ENCODE measurements at regions not wholly inside any gene's neighbourhood (a gene's known extent, or its start where the extent isn't known, plus 50 kb on each side); places are given as distances from the start of the nearest gene placed in this dataset.

GRCh38 chr5:144659634-144660227, 489.1 kb downstream of the KCTD16 start:
- Histone ChIP-seq H3K4me1 (ENCODE audit: control insufficient read depth in 2 of 2, insufficient read depth in 2 of 2, low read length in 2 of 2) (no peaks in the 10 kb centered on the region), H3K9me3 (ENCODE audit: control insufficient read depth in 2 of 3, low read length in 3 of 3) (no peaks in the 10 kb centered on the region), H3K27me3 (ENCODE audit: control insufficient read depth in 2 of 2, insufficient read depth in 2 of 2, low read length in 2 of 2) (no peaks in the 10 kb centered on the region), H3K36me3 (ENCODE audit: control insufficient read depth in 2 of 3, insufficient read depth in 3 of 3, low read length in 3 of 3) (no peaks in the 10 kb centered on the region), H3K27ac (ENCODE audit: low read depth, low read length) (no peak overlapping the region), H3K4me3 (ENCODE audit: low read length) (no peak overlapping the region)
- H3K9me3 Mint-ChIP-seq = peaks cover 0 to 9% (median 2%) of the 10 kb centered on the region in 11 donors
- no peaks in the 10 kb centered on the region for H3K27me3 Mint-ChIP-seq
- H3K4me1 Mint-ChIP-seq = no peaks in the 10 kb centered on the region
- no peak for ATAC-seq
- no peak for DNase-seq
- intact Hi-C loops (cut with micrococcal nuclease) = no loop called here
- ChIA-PET CTCF (interaction anchor here (1.3 kb wide), 1 partner anchor 9 kb away, joined by 3 read pairs; no protein-coding TSS in a partner anchor), POLR2A (no interaction called here)
- no peak overlapping the region for H3K4me3 Mint-ChIP-seq
- H3K27ac Mint-ChIP-seq = no peak overlapping the region
- no peaks in the 10 kb centered on the region for H3K36me3 Mint-ChIP-seq

- Histone ChIP-seq H3K9me3 (ENCODE audit: control insufficient read depth in 2 of 3, low read length in 3 of 3) (no peaks in the 10 kb centered on the region), H3K27me3 (ENCODE audit: control insufficient read depth in 2 of 2, insufficient read depth in 2 of 2, low read length in 2 of 2) (no peaks in the 10 kb centered on the region), H3K27ac (ENCODE audit: low read depth, low read length) (no peak overlapping the region), H3K4me3 (ENCODE audit: low read length) (no peak overlapping the region), H3K4me1 (ENCODE audit: control insufficient read depth in 2 of 2, insufficient read depth in 2 of 2, low read length in 2 of 2) (no peaks in the 10 kb centered on the region), H3K36me3 (ENCODE audit: control insufficient read depth in 2 of 3, insufficient read depth in 3 of 3, low read length in 3 of 3) (no peaks in the 10 kb centered on the region)
- POLR2A ChIA-PET = no interaction called here
- Mint-ChIP-seq H3K4me1 (no peaks in the 10 kb centered on the region), H3K4me3 (no peak overlapping the region), H3K36me3 (no peaks in the 10 kb centered on the region), H3K27ac (no peak overlapping the region), H3K27me3 (no peaks in the 10 kb centered on the region), H3K9me3 (peaks cover 5 to 36% (median 7%) of the 10 kb centered on the region in 11 donors)
- ATAC-seq (no peak), DNase-seq (no peak)
- CTCF ChIA-PET = no interaction called here
- intact Hi-C loops (cut with micrococcal nuclease) = no loop called here
Observed at GRCh38 chr5:144644317-144644716, 473.6 kb downstream of the KCTD16 start.

- Histone ChIP-seq H3K27ac (ENCODE audit: low read depth, low read length) (no peak overlapping the region), H3K27me3 (ENCODE audit: control insufficient read depth in 2 of 2, insufficient read depth in 2 of 2, low read length in 2 of 2) (no peaks in the 10 kb centered on the region), H3K9me3 (ENCODE audit: control insufficient read depth in 2 of 3, low read length in 3 of 3) (no peaks in the 10 kb centered on the region), H3K4me1 (ENCODE audit: control insufficient read depth in 2 of 2, insufficient read depth in 2 of 2, low read length in 2 of 2) (no peaks in the 10 kb centered on the region), H3K4me3 (ENCODE audit: low read length) (no peak overlapping the region), H3K36me3 (ENCODE audit: control insufficient read depth in 2 of 3, insufficient read depth in 3 of 3, low read length in 3 of 3) (no peaks in the 10 kb centered on the region)
- Mint-ChIP-seq H3K4me1 (no peaks in the 10 kb centered on the region), H3K27ac (no peak overlapping the region), H3K4me3 (no peak overlapping the region), H3K36me3 (no peaks in the 10 kb centered on the region), H3K27me3 (no peaks in the 10 kb centered on the region), H3K9me3 (peaks cover 8 to 43% (median 17%) of the 10 kb centered on the region in 11 donors)
- POLR2A ChIA-PET = no interaction called here
- DNase-seq = no peak
- CTCF ChIA-PET = no interaction called here
- intact Hi-C loops (cut with micrococcal nuclease) = no loop called here
- ATAC-seq = no peak
Observed at GRCh38 chr5:144638787-144639186, 468.1 kb downstream of the KCTD16 start.

- Histone ChIP-seq H3K9me3 (ENCODE audit: control insufficient read depth in 2 of 3, low read length in 3 of 3) (no peaks in the 10 kb centered on the region), H3K36me3 (ENCODE audit: control insufficient read depth in 2 of 3, insufficient read depth in 3 of 3, low read length in 3 of 3) (no peaks in the 10 kb centered on the region), H3K27me3 (ENCODE audit: control insufficient read depth in 2 of 2, insufficient read depth in 2 of 2, low read length in 2 of 2) (no peaks in the 10 kb centered on the region), H3K4me1 (ENCODE audit: control insufficient read depth in 2 of 2, insufficient read depth in 2 of 2, low read length in 2 of 2) (no peaks in the 10 kb centered on the region), H3K4me3 (ENCODE audit: low read length) (no peak overlapping the region), H3K27ac (ENCODE audit: low read depth, low read length) (no peak overlapping the region)
- Mint-ChIP-seq H3K4me1 (no peaks in the 10 kb centered on the region), H3K27me3 (no peaks in the 10 kb centered on the region), H3K9me3 (peaks cover 8 to 69% (median 28%) of the 10 kb centered on the region in 11 donors), H3K36me3 (no peaks in the 10 kb centered on the region), H3K27ac (no peak overlapping the region), H3K4me3 (no peak overlapping the region)
- ChIA-PET CTCF (no interaction called here), POLR2A (no interaction called here)
- DNase-seq = no peak
- intact Hi-C loops (cut with micrococcal nuclease) = no loop called here
- ATAC-seq = no peak
Observed at GRCh38 chr5:144634138-144634537, 463.5 kb downstream of the KCTD16 start.

GRCh38 chr5:144598451-144599068, 427.9 kb downstream of the KCTD16 start:
- Histone ChIP-seq H3K4me3 (ENCODE audit: low read length) (no peak overlapping the region), H3K36me3 (ENCODE audit: control insufficient read depth in 2 of 3, insufficient read depth in 3 of 3, low read length in 3 of 3) (no peaks in the 10 kb centered on the region), H3K27ac (ENCODE audit: low read depth, low read length) (no peak overlapping the region), H3K27me3 (ENCODE audit: control insufficient read depth in 2 of 2, insufficient read depth in 2 of 2, low read length in 2 of 2) (no peaks in the 10 kb centered on the region), H3K9me3 (ENCODE audit: control insufficient read depth in 2 of 3, low read length in 3 of 3) (no peaks in the 10 kb centered on the region), H3K4me1 (ENCODE audit: control insufficient read depth in 2 of 2, insufficient read depth in 2 of 2, low read length in 2 of 2) (no peaks in the 10 kb centered on the region)
- Mint-ChIP-seq H3K4me1 (peaks cover 0 to 4% (median 0%) of the 10 kb centered on the region in 7 donors), H3K9me3 (peaks cover 0 to 18% (median 5%) of the 10 kb centered on the region in 11 donors), H3K27ac (no peak overlapping the region), H3K27me3 (peaks cover 0 to 16% (median 7%) of the 10 kb centered on the region in 5 donors), H3K4me3 (no peak overlapping the region), H3K36me3 (peaks cover 0 to 9% (median 0%) of the 10 kb centered on the region in 5 donors)
- CTCF ChIA-PET = no interaction called here
- POLR2A ChIA-PET = no interaction called here
- ATAC-seq (no peak), DNase-seq (no peak)
- intact Hi-C loops (cut with micrococcal nuclease) = no loop called here

GRCh38 chr5:144596517-144596916, 425.8 kb downstream of the KCTD16 start:
- ChIA-PET POLR2A (no interaction called here), CTCF (no interaction called here)
- ATAC-seq (no peak), DNase-seq (no peak)
- H3K9me3 Mint-ChIP-seq = peaks cover 0 to 22% (median 8%) of the 10 kb centered on the region in 11 donors
- Histone ChIP-seq H3K9me3 (ENCODE audit: control insufficient read depth in 2 of 3, low read length in 3 of 3) (no peaks in the 10 kb centered on the region), H3K27ac (ENCODE audit: low read depth, low read length) (no peak overlapping the region), H3K27me3 (ENCODE audit: control insufficient read depth in 2 of 2, insufficient read depth in 2 of 2, low read length in 2 of 2) (no peaks in the 10 kb centered on the region), H3K4me3 (ENCODE audit: low read length) (no peak overlapping the region), H3K4me1 (ENCODE audit: control insufficient read depth in 2 of 2, insufficient read depth in 2 of 2, low read length in 2 of 2) (no peaks in the 10 kb centered on the region), H3K36me3 (ENCODE audit: control insufficient read depth in 2 of 3, insufficient read depth in 3 of 3, low read length in 3 of 3) (no peaks in the 10 kb centered on the region)
- intact Hi-C loops (cut with micrococcal nuclease) = no loop called here
- no peak overlapping the region for H3K27ac Mint-ChIP-seq
- H3K27me3 Mint-ChIP-seq = peaks cover 0 to 16% (median 7%) of the 10 kb centered on the region in 5 donors
- H3K4me3 Mint-ChIP-seq = no peak overlapping the region
- H3K36me3 Mint-ChIP-seq = peaks cover 0 to 9% (median 0%) of the 10 kb centered on the region in 5 donors
- peaks cover 0 to 4% (median 0%) of the 10 kb centered on the region in 7 donors for H3K4me1 Mint-ChIP-seq

- H3K4me3 ChIP-seq (ENCODE audit: low read length) = no peak overlapping the region
Observed at GRCh38 chr5:144594919-144595318, 424.2 kb downstream of the KCTD16 start.

More at GRCh38 chr5:144594919-144595318, 424.2 kb downstream of the KCTD16 start:
- no peak for DNase-seq
- CTCF ChIA-PET = no interaction called here
- Mint-ChIP-seq H3K27ac (no peak overlapping the region), H3K4me1 (peaks cover 0 to 4% (median 0%) of the 10 kb centered on the region in 7 donors), H3K27me3 (peaks cover 0 to 16% (median 7%) of the 10 kb centered on the region in 5 donors), H3K9me3 (peaks cover 0 to 21% (median 12%) of the 10 kb centered on the region in 11 donors), H3K36me3 (peaks cover 0 to 9% (median 0%) of the 10 kb centered on the region in 5 donors), H3K4me3 (no peak overlapping the region)
- Histone ChIP-seq H3K36me3 (ENCODE audit: control insufficient read depth in 2 of 3, insufficient read depth in 3 of 3, low read length in 3 of 3) (no peaks in the 10 kb centered on the region), H3K27ac (ENCODE audit: low read depth, low read length) (no peak overlapping the region), H3K9me3 (ENCODE audit: control insufficient read depth in 2 of 3, low read length in 3 of 3) (no peaks in the 10 kb centered on the region), H3K4me1 (ENCODE audit: control insufficient read depth in 2 of 2, insufficient read depth in 2 of 2, low read length in 2 of 2) (no peaks in the 10 kb centered on the region), H3K27me3 (ENCODE audit: control insufficient read depth in 2 of 2, insufficient read depth in 2 of 2, low read length in 2 of 2) (no peaks in the 10 kb centered on the region)
- ATAC-seq = no peak
- POLR2A ChIA-PET = no interaction called here
- intact Hi-C loops (cut with micrococcal nuclease) = no loop called here

Data from naive thymus-derived CD4-positive, alpha-beta T cell (primary cell).